NCI-H82 treated with DMSO at 0.1 percent for 48 hours (cell line): ENCODE measurements at regions not wholly inside any gene's neighbourhood (a gene's known extent, or its start where the extent isn't known, plus 50 kb on each side); places are given as distances from the start of the nearest gene placed in this dataset.
"Not testable (repeated sequence)": the region's sequence is repeated elsewhere in the genome, so short reads cannot be mapped to it uniquely, and the experiment has no call there.

Experiments
- DNase-seq: peaks from one replicate; lab custom pipeline; 2025; ENCODE audit not compliant: unreplicated experiment; lab: John Stamatoyannopoulos, UW

DNA sequence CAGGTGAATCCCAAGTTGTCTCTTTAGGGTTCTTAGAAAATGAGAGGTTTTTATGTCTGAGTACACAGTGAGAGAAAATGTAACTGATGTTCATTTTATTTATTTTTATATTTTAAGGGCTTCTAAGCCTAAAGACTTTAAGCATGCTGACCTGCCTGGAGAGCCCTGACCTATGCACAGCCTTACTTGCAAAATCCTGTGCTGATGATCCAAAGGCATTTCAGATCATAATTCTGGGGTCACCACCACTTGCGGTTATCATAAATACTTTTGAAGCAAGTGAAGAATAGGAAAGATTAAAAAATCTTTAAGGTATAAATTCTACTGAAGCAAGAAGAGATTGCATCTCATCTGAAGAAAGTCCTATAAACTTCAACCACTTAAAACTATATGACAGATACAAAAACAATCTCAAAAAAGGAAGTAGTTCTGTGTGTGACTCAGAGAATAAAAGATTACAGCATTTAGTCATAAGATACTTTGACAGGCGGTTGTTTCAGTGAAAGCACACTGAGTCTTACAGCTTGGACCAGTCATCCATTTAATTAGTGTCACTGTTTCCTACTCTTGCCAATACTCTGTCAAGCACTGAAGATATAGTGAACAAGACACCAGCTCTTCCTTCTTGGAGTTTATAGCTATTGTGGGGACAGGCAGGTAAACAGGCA, 245.2 kb upstream of the DIPK2B start:
- DNase-seq: no peak

DNA sequence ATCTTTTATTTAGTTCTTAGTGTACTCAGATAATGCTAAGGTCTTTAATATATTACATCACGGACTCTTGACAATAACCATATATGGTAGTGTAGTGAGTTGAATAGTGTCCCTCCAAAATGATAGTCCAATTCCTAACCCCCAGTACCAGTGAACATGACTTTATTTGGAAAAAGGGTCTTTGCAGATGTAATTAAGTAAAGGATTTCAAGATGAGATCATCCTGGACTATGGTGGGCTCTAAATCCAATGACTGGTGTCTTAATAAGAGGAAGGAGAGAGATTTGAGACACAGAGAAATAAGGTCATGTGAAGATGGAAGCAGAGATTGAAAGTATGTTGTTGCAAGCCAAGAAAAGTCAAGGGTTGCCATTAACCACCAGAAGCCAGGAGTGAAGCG, 236.5 kb upstream of the DIPK2B start:
- no peak for DNase-seq

DNA sequence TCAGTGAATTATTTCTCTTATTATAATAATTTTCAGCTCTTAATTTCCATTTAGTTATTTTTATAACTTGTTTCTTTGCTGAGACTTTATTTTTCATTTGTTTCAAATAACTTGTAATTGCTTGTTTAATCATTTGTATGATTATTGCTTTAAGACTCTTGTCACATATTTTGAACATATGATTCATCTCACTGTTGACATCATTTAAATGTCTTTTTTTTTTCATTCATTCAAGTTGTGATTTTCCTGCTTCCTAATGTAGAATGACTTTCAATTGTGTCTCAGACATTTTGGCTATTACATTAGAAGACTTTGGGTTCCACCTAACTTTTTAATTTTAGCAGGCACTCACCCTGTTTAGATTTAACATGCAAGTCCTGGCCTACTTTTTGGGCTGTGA, 234.8 kb upstream of the DIPK2B start:
- DNase-seq: no peak

DNA sequence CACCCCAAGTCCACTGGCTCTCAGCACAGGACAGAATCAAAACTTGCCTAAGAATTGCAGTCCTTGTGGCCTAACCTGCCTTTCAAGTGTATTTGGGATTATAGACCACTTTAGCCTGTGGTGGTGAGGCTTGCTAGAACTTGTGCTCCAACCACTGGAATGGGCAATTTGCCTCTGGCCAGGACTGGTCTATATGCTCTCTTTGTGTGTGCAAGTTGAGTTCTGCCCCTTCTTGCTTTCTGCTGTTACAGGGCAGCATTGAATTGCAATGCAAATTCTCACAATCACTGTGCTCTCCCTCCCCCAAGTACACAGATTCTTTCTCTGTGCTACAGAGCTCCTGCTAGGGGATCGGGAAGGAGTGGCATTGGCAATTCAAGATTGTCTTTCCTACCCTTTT, 233.6 kb upstream of the DIPK2B start:
- DNase-seq: no peak

DNA sequence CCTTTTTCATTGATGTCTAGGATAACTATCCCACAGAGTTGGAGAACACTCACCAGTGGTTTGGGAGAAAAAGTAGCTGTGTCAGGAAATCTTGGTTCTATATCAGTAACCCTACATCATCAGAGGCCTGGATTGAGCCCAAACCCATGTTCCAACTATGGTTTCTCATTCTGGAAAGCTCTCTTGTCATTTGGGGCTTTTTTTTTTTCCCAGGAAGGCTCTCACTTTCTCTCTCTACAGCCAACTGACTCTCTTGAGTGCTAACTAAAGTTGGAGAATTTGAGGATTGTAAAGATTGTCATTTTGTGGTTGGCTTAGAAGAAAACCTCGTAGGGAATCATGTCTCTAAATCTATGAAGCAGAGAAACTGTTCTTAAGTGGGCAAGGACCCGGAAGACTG, 228.2 kb upstream of the DIPK2B start:
- DNase-seq: no peak

DNA sequence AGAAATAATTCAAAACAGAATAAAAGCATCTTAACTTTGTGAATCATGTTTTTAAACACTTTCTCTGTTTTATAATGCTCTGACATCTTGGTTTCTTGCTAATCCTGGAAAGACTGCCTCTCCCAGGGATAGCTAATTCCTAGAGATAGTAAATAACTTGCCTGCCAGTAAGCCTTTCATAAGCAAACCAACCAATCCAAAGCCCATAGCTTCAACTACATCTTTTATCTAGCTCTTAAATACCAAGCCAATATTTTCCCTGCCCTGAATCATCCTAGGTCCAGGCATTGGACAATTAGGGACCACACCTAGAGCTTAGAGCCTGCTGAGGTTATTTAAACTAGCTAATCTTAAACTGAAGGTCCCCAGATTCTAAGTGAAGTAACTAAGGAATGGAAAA, 223.7 kb upstream of the DIPK2B start:
- DNase-seq: no peak

DNA sequence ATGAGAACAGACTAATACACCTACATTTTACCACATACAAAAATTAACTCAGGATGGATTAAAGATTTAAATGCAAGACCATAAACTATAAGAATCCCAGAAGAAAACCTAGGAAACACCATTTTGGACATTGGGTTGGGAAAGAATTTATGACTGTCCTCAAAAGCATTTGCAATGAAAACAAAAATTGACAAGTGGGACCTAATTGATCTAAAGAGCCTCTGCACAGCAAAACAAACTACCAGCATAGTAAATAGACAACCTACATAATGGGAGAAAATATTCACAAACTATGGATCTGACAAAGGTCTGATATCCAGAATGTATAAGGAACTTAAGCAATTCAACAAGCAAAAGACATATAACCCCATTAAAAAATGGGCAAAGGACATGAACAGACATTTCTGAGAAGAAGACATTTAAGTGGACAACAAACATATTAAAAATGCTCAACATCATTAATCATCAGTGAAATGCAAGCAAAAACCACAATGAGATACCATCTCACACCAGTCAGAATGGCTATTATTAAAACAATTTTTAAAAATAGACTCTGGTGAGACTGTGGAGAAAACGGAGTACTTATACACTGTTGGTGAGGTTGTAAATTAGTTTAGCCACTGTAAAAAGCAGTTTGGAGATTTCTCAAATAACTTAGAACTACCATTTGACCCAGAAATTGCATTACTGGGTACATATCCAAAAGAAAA, 221.7 kb upstream of the DIPK2B start:
- no peak for DNase-seq

DNA sequence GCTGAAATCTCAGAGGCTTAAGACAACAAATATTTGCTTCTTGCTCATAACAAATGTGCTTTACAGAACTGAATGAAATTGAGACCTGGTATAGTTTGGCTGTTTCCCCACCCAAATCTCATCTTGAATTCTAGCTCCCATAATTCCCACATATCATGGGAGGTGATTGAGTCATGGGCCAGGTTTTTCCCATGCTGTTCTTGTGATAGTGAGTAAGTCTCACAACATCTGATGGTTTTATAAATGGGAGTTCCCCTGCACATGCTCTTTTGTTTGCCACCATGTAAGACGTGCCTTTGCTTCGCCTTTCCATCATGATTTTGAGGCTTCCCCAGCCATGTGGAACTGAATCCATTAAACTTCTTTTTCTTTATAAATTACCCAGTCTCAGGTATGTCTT, 221.1 kb upstream of the DIPK2B start:
- DNase-seq: no peak

DNA sequence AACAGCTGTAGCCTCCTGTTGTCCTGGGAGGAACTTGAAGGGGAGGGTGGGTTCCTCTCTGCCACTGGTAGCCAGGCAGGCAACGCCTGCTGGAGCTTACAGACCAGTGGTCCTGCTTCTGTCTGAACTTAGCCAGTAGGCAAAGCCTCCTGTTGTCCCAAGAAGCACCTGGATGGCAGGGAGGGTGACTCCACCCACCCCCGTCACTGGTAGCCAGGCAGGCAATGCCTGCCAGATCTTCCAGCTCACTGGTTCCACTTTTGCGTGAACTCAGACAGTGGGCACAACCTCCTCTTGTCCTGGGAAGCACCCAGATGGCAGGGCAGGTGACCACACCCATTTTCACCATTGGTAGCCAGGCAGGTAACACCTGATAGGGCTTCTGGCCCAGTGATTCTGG, 203.5 kb upstream of the DIPK2B start:
- no peak for DNase-seq

DNA sequence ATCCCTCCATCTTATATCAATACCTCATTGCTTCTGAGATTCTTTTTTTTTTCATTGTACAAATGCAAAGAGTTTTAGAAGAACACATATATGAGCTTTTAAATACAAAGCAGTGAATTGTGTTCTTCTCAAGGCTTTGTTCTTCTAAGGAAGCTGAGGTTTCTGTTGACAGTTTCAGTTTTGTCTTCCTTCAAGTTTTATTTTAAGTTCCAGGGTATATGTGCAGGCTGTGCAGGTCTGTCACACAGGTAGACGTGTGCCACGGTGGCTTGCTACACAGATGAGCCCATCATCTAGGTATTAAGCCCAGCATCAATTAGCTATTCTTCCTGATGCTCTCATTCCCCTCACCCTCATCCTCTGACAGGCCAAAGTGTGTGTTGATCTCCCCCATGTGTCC, 201.2 kb upstream of the DIPK2B start:
- no peak for DNase-seq

DNA sequence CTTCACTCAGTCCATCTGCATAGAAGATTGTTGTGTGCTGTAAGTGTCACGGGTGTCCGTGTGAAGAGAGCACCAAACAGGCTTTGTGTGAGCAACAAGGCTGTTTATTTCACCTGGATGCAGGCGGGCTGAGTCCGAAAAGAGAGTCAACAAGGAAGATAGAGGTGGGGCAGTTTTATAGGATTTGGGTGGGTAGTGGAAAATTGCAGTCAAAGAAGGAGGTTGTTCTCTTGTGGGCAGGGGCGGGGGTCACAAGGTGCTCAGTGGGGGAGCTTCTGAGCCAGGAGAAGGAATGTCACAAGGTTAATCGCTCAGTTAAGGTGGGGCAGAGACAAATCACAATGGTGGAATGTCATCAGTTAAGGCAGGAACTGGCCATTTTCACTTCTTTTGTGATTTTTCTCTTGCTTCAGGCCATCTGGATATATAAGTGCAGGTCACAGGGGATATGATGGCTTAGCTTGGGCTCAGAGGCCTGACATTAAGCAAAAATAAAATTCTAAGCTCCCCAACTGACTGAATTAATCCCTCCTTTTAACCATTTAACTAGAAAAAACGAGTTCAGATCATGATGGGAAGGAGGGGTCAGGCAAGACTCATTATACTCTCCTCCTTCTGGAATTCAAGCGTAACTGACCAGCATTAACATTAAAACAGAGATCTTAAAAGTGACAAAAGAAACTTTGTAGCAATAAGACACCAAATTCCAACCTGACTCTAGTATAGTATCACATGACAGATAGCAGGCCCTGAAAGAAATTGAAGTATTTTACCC, 200.5 kb upstream of the DIPK2B start:
- DNase-seq: not testable (repeated sequence)

DNA sequence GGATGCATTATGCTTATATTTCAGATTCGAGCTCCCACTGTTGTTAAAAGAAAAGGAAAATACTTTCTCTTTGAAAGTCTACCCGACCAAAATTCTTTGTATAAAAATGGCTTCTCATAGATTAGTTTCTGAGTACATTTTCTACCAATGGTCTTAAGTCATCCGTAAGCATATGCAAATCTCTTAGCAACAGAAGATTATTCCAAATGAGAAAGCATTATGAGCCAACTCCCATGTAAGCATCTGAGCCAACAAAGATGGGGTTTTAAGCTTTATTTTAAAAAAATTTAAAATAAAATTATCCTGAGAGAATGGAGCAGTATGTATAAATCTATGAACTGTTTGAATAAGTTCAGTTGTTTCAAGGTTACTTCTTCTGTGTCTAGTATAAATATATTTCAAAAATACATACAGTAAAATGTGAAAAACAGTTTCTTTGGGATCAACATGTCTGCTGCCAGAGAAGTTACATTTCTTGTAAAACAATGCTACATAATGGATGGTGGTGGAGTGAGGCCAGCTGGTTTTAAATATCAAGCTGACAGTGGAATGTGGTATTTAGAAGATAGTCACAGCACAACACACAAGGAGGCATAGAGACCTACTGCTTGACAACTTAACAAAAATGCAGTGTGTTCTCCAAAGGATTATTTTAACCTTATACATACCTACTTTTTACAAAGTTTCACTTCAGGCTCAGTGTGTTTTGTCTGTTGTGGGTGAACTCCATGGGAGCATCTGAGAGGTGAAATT, 199.5 kb upstream of the DIPK2B start:
- no peak for DNase-seq

DNA sequence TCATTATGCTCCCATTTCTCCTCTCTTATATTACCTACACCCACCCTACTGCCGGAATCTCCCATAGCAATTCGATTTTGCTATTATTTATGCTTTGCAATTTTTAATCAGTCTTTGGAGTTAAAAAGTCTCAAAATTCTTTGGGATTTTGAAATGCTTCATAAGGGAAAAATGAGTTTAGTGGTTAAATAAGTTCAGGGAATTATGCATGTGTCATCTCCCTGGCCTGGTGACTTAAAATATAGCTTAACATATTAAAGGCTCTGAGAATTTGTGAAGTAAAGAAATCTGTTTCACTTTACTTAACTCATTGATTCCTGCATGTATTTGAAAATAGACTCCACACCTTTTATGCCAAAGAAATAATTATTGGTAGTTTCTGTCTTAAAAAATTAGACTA, 185.1 kb upstream of the DIPK2B start:
- no peak for DNase-seq

DNA sequence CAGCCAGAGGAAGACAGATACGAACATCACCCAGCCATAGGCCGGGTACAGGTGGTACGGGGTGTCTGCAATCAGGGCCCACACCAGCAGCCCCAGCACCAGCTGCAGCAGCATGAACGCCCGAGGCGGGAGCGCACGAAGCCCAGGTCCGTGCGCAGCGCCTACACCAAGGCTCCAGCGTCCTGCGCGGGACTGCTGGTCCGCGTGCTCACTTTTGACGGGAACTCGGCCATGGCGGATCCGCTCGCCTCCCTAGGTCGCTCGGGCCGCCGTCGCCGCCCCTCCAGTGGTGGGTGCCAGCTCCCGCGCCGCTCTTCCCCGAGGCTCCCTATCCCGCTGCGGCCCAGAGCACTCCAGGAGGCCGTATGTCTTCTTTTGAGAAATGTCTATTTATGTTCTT, 181.2 kb upstream of the DIPK2B start:
- no peak for DNase-seq

DNA sequence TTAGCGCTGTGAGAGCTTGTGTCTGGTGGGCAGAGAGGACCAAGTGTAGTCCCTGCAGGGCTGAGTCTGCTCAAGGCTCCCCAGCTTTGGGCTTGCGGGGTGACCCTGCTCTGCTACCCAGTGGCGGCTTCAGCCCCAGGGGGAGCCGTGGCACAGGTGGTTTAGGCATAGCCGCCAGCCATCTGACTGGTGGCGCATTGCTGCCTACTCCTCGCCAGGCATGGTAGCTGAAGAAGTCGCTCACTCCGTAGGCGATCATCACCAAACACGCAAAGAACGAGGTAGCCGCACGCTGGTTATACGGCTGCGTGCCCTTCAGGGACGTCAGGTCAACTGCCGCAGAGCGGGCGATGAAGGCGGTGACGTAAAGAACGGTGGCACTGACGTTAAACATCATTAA, 180.7 kb upstream of the DIPK2B start:
- DNase-seq: no peak

DNA sequence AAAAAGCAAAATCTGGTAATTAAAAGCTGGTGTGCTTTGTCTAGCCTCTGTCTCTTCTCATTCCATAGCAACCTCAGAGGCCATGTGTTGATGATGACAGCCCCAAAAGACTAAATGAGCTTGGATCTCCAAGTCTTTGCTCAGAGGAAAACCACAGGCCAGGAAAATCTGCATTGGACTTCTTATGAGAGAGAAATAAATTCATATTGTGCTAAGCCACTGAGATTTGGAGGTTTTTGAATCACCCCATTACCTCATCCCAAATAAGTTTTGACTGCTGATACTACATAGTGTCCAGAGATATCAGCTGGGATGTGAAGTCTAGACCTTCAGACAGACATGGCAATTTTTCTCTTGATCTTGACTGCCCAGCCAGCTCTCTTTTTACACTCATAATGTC, 178.6 kb upstream of the DIPK2B start:
- no peak for DNase-seq

DNA sequence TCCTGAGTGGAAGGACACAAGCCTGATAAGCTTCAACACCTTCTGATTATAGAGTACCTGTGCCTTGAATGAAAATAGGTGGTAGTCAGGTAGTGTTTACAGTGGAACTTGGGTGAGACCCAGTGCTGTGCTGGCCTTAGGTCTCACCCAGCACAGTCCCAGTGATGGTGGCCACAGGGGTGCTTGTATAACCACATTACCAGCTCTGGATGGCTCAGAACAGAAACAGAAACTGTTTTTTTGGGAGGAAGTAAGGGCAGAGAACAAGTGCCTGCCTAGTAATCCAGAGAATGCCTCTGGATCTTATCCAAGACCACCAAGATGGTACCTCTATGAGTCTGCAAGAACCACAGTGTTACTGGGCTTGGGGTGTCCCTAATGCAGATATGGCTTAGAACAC, 171.5 kb upstream of the DIPK2B start:
- DNase-seq: no peak

DNA sequence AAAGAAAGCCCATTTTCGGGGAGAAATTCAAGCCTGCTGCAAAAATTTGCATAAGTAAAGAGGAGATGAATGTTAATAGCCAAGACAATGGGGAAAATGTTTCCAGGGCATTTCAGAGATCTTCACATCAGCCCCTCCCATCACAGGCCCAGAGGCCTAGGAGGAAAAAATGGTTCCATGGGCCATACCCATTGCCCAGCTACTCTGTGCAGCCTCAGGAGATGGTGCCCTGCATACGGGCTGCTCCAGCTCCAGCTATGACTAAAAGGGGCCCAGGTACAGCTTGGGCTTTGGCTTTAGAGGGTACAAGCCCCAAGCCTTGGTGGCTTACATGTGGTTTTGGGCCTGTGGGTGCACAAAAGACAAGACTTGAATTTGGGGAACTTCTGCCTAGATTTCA, 168.0 kb upstream of the DIPK2B start:
- DNase-seq: no peak

DNA sequence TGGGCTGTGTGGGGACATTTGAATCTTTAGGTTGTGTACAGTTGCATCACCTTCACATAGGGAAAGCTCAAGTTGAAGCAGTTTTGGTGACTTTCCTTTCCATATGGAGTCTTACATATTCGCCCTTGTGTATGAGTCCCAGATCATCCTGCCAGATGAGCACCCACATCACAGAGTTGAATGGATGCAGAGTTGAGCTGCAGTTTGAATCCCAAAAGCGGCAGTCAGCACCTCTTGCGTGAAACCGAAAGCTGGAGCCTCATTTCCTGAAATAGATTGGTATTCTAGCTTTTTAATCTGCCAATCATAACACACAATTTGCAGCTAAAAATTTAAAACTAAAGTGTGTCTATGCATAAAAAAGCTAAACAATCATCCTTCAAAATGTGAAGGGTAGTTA, 162.9 kb upstream of the DIPK2B start:
- DNase-seq: no peak

DNA sequence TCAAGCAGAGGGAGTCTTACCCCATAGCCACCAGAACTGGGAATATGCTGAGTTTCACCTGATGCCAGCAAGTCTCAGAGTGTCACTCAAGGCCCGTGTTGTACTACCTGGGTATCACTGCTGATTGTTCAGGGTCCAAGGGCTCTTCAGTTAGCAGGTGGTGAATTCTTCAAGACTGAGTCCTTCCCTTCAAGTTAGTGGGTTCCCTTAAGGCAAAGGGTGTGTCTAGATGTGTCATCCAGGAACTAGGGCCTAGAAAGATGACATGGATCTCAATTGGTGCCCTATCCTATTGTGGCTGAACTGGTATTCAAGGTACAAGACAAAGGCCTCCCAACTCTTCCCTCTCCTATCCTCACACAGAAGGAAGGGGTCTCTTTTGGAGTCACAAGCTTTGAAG, 159.9 kb upstream of the DIPK2B start:
- no peak for DNase-seq

DNA sequence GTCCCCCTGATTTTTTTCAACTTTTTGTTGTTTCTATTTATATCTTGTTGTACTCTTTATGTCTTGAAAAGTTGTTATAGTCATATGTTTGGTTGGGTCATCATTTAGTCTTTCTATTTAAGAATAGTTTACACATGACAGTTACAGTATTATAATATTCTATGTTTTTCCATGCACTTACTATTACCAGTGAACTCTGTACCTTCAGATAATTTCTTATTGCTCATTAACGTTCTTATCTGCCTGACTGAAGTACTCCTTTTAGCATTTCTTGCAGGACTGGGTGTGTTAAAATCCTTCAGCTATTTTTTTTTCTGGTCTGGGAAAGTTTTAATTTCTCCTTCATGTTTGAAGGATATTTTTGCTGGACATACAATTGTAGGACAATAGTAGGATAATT, 157.7 kb upstream of the DIPK2B start:
- no peak for DNase-seq

DNA sequence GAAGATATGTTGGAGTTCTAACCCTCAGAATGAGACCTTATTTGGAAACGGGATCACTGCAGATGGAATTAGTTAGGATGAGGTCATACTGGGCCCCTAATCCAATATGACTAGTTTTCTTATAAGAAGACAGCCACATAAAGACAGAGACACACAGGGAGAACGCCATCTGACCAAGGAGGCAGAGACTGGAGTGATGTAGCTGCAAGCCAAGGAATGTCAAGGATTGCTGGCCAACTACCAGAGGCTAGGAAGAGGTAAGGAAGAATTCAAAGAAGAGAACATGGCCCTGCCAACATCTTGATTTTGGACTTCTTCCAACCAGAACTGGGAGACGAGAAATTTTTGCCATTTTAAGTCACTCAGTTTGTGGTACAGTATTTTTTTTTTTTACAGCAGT, 152.8 kb upstream of the DIPK2B start:
- DNase-seq: no peak
